NOMO-1 treated with DMSO at 0.1 percent for 48 hours (cell line): ENCODE measurements at regions not wholly inside any gene's neighbourhood (a gene's known extent, or its start where the extent isn't known, plus 50 kb on each side); places are given as distances from the start of the nearest gene placed in this dataset.
"Not testable (repeated sequence)": the region's sequence is repeated elsewhere in the genome, so short reads cannot be mapped to it uniquely, and the experiment has no call there.

Experiments used
- DNase-seq: peaks from one replicate; lab custom pipeline; 2025; ENCODE audit not compliant: unreplicated experiment; lab: John Stamatoyannopoulos, UW

DNA sequence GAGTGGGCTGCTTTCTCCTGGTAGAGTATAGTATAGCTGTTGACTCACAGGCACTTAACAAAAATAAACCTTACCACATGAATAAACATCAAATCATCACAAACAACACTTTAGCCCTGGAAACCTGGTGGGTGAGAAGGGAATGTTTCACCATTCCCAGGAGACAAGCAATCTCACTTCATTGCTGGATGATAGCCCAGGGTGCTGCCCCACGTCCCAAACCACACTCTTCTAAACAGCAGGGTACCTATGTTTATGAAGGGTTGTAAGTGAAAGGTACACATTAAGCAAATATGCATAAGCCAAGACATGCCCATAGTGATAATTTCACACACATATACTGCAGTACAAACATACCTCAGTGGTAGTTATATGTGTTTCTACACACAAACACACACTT is 276.2 kb downstream of the FGFR2 start:
- DNase-seq = no peak

DNA sequence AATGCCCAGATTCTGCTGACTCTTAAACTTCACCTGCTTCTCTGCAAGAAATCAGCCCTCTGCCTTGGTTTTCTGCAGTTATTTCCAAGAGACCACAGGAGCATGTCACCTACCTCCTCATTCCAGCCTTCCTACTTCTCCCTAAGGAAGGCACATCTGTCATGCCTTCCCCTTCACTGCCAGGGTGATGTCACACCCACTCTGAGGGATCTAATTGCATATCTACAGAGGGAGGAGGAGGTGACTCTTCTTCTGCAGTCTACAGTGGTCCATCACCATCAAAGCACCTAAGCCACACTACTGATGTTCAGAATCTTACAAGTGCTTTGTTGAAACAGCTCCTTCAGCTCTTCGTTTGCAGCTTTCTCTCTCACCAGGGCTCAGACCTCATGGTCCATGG is 275.5 kb downstream of the FGFR2 start:
- DNase-seq = no peak

- no peak for DNase-seq
Observed at GRCh38 chr10:121323443-121323842, 274.8 kb downstream of the FGFR2 start.

DNA sequence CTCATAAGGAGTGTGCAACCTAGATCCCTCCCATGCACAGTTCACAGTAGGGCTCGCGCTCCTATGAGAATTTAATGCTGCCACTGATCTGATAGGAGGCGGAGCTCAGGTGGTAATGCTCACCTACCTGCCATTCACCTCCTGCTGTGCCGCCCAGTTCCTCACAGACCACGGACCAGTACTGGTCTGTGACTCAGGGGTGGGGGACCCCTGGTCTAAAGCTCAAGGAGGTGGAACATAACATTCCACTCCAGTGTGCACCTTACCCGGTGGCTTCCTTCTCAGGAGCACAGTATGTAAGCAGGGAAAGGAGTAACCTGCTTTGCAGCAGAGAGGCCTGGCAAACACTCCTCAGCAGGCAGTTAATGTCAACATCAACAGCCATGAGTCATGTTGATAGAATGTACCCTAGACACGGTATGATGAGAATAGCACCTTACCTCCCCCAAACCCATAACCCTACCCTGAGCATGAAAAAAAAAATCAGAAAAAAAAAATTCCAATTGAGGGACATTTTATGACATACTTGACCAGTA is 273.5 kb downstream of the FGFR2 start:
- no peak for DNase-seq

- DNase-seq = no peak
Observed at GRCh38 chr10:121325490-121326231, 272.6 kb downstream of the FGFR2 start.

- no peak for DNase-seq
Observed at GRCh38 chr10:121326905-121327304, 271.3 kb downstream of the FGFR2 start.

DNA sequence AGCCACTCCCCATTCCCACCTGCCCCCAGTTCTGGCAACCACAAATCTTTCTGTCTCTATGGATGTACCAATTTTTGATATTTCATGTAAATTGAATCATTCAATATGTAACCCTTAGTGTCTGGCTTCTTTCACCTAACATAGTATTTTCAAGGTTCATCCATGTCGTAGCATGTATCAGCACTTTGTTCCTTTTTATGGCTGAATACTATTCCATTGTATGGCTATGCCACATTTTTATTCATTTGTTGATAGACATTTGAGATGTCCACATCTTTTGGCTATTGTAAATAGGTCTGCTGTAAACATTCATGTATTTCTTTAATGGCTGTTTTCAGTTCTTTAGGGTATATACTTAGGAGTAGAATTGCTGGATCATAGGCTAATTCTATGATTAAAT is 270.5 kb downstream of the FGFR2 start:
- DNase-seq = no peak

DNA sequence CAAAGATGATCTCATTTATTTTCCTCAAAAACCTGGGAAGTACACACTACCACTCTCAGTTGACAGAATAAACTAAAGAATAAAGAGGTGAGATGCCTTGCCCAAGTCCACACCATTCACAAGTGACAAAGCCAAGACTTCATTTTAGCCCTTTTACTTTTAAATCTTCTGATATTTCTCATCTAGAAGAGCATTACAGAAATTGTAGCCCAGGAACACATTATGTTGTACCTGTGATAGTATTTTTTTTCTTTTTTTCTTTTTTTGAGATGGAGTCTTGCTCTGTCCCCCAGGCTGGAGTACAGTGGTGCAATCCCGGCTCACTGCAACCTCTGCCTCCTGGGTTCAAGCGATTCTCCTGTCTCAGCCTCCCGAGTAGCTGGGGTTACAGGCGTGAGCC is 268.6 kb downstream of the FGFR2 start:
- DNase-seq = not testable (repeated sequence)

DNA sequence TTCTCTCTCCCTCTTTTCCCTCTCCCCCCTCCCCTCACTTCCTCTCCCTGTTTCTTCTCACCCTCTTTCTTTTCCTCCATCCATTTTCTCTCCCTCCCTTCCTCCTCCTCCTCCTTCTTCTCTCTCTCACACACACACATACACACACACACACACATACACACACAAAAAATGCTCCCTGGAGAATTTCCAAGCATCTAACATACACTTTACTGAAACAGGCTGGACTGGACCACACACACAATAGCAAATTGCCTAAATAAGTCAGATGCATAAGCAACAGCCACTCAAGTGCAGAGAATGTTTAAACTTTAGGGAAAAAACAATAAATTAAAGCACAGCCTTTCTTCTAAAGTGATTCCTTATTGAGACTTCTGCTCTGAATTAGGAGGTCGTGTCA is 267.7 kb downstream of the FGFR2 start:
- no peak for DNase-seq

- DNase-seq = no peak
Observed at GRCh38 chr10:121332353-121332752, 265.9 kb downstream of the FGFR2 start.

GRCh38 chr10:121332829-121333765 is 265.1 kb downstream of the FGFR2 start:
- DNase-seq = no peak

GRCh38 chr10:121335386-121335925 is 262.8 kb downstream of the FGFR2 start:
- no peak for DNase-seq

DNA sequence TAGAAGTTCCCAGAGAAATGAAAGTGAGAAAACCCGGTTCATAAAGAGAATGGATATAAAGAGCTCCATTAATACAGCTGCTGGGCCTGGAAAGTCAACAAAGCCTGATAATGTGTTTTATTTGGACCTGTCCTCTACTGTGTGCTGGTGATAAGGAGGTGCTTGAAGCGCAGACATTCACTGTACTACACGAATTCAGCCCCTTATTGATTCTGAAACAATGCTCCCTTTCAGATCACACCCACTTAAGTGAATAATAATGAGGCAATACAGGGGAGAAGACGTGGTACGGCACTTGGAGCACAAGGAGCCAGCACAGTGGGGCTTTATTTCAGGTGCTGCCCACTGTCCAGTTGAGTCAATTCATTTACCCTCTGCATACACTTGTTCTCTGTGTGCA is 260.8 kb downstream of the FGFR2 start:
- DNase-seq = no peak

GRCh38 chr10:121338206-121338980 is 259.9 kb downstream of the FGFR2 start:
- no peak for DNase-seq

GRCh38 chr10:121339114-121339513 is 259.1 kb downstream of the FGFR2 start:
- no peak for DNase-seq

GRCh38 chr10:121340271-121340831 is 257.9 kb downstream of the FGFR2 start:
- no peak for DNase-seq

DNA sequence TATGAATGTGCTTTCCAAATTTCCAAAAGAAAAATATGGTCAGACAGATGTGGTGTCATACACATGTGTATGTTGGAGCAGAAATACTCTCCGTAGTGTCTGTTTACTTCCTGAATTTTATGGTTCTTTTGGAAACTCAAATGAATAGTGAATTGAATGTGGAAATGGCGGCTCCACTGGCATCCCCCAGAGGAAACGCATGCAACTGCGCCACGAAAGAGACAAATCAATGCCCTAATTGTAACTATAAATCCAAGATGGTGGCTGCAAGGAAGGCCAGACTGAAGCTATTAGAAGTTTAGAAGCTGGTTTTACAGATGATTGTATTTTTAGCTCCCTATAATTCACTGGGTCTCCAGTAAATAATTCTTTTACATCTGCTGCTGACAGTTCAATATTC is 246.7 kb downstream of the FGFR2 start:
- no peak for DNase-seq

DNA sequence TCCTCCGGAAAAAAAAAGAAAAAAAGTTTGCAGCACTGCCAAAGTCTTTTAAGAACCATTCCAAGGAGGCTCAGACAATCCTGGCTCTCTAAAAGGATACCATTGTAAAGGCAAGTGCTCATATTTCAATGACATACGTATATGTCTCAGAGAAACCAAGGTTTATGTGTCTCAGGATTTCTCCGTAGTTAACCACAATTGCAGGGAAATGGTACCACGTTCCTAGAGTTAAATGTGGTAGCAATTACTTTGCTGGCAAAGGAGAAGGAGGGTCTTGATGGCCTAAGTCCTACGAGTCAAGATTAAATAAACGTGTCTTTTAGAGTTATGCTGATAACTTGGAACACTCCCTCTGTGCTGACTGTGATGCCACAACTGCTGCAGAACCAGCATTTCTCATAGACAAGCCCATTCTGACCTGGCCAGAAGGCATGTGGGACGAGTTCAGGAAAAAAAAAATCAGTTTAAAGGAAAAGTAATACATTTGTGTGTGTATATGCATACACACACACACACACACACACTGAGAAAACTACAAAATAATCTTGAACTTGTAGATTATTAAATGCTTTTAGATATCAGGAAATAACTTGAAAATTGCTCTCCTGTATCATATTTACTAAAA is 245.9 kb downstream of the FGFR2 start:
- no peak for DNase-seq

GRCh38 chr10:121355161-121355560 is 243.1 kb downstream of the FGFR2 start:
- no peak for DNase-seq

DNA sequence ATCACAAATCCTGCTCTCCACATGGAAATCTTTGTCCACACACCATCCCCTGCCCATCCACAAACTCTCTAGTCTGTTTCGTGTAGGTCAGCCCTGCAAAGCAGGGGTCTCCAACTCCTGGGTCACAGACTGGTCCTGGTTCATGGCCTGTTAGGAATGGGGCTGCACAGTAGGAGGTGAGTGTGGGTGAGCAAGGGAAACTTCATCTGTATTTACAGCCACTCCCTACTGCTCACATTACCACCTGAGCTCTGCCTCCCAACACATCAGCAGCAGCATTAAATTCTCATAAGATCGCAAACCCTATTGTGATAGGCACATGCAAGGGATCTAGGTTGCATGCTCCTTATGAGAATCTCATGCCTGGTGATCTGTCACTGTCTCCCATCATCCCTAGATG is 242.1 kb downstream of the FGFR2 start:
- no peak for DNase-seq
